Central memory CD4-positive, alpha-beta T cell (primary cell): ENCODE measurements at regions not wholly inside any gene's neighbourhood (a gene's known extent, or its start where the extent isn't known, plus 50 kb on each side); places are given as distances from the start of the nearest gene placed in this dataset.

Experiments
- DNase-seq: peaks from one replicate; pipeline ENCODE4 v3.0.0; 2022

- DNase-seq = no peak
These were observed 199.0 kb upstream of the MVB12B start for GRCh38 chr9:126127591-126127990.

DNA sequence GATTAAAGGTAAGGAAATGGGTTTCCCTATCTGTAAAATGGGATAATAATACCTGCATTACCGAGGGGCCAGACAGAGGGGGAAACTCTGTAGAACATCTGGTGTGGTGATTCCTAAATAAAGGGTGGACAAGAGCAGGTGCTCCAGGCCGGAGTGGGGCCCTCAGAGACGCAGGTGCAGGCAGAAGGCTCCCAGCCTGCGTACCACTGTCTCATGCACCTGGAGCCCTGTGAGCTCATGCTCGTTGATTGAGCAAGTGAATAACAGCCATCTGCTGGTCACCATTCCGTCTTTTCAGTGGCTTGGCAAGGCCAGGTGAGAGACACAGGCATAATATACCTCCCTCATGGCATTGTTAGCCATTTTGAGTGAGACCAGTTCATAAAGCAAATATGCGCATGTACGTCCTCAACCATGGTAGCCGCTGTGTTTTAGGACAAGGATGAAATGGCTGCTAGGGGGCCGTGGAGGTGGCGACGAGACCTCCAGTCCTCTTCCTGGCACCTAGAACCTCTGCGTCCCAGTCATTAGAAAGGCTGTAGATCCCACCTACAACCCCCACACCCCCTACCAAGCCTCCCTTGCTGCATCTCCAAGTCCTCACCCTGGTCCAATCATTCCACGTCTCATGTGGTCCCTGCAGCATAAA is 198.0 kb upstream of the MVB12B start:
- DNase-seq = no peak

GRCh38 chr9:126131066-126132010 is 195.3 kb upstream of the MVB12B start:
- no peak for DNase-seq

- DNase-seq = no peak
These were observed 193.9 kb upstream of the MVB12B start for GRCh38 chr9:126132746-126133145.

DNA sequence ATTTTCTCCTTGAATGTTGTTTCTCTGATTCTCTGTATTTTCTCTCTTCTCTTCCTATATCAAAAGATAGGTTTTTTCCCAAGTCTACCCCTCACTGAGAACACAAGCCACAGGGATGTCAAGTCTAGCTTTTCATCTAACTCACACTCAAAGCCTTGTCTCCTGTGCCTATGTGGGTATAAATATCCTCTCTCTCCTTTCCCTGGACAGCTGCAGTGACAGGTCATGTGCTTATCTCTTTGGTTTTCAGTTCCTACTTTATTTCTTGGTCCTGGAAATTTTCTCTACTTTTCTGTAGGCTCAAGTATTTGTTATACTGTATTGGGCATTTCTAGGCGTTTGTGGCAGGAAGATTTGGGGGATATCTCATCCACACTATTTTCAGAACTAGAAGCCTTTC is 182.4 kb upstream of the MVB12B start:
- DNase-seq = no peak

- DNase-seq = no peak
These were observed 181.8 kb upstream of the MVB12B start for GRCh38 chr9:126144603-126145456.

GRCh38 chr9:126145887-126146253 is 180.8 kb upstream of the MVB12B start:
- DNase-seq = no peak

- no peak for DNase-seq
These were observed 180.1 kb upstream of the MVB12B start for GRCh38 chr9:126146254-126147145.

- no peak for DNase-seq
These were observed 179.3 kb upstream of the MVB12B start for GRCh38 chr9:126147186-126147935.

DNA sequence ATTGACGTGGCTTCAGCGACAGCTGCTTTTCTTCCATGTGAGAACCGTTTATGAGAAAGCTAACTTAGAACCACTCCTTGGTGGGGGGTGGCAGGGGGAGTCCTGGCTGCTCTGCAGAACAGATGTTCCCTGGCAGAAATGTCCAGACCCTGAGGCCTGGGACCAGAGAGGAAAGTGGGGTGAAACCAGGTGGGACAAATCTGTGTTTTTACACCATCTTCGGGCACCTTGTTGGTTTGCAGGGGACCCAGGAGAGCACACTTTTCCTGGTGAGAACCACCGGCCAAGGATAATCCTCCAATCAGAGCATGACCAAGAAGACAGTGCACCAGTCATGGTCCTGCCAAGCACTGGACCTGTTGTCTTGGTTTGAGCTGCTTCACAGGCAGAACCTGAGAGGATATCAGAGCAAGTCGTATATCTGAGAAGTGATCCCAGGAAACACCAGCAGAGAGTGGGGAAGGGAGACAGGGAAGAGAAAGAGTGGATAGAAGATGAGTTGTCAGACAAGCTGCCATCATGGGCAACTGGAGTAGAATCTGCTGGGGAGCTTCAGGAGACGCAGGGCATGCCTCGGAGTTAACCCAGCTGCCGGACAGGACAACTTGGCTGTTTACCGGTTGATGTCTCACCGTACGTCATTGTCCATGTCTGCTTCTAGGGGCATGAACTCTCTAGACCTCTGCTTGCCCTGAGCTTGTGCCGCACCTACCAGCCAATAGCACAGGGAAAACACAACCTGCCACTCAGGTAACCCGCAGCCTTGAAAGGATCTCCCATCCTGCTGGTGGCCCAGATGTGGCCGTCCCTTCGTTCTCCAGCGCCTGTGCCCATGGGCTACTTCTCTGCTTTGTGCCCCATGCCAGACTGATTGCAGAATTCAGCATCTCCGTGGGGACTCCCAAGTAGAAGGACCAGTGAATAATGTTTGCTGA is 178.4 kb upstream of the MVB12B start:
- no peak for DNase-seq

- DNase-seq = no peak
These were observed 177.6 kb upstream of the MVB12B start for GRCh38 chr9:126148994-126149393.

DNA sequence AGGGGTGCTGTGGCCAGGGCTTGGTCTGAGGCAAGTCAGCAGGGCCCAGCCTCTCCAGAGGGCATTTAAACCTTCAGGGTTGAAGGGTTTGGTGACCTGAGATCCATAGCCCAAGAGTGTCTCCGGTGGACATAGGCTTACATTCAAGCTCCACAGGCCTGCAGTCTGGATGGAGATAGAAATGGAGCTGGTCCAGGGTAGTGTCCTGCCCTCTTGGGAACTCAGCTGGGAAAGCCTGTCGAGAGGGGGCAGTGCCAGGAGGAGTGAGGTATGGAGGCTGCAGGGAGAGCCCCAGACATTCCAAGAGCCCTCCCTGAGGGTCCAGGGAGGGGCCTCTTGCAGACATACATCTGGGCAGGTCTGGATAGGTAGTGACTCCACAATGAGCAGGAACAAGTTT is 177.0 kb upstream of the MVB12B start:
- DNase-seq = no peak

DNA sequence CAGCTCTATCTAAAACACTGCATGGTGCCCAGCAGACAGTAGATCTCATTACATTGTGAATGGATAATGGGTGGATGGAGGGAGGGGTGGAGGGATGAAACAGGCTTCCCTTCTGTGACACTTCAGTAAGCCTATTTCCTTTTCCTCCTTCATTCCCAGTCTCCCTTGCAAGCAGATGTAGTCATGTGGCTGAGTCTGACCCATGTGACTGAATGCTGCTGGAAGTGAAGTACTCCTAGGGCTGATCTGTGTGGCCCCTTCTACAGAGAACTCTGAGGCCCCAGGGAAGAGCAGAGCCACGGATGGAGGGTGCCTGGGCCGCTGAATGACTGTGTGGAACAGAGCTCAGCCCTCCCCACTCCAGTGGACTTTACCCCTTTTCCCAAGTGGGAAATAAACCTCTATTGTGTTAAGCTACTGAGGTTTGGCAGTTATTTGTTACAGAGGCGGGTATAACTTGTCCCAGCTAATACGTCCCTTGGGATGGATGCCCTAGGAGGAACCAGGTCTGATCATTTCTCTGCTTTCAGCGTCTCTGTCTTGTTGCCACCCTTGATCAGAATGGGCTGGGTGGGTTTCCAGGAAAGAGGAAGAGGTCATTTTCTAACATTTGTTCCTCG is 176.1 kb upstream of the MVB12B start:
- DNase-seq = no peak

- no peak for DNase-seq
These were observed 175.5 kb upstream of the MVB12B start for GRCh38 chr9:126151031-126151685.

GRCh38 chr9:126151686-126152134 is 174.9 kb upstream of the MVB12B start:
- DNase-seq = no peak

DNA sequence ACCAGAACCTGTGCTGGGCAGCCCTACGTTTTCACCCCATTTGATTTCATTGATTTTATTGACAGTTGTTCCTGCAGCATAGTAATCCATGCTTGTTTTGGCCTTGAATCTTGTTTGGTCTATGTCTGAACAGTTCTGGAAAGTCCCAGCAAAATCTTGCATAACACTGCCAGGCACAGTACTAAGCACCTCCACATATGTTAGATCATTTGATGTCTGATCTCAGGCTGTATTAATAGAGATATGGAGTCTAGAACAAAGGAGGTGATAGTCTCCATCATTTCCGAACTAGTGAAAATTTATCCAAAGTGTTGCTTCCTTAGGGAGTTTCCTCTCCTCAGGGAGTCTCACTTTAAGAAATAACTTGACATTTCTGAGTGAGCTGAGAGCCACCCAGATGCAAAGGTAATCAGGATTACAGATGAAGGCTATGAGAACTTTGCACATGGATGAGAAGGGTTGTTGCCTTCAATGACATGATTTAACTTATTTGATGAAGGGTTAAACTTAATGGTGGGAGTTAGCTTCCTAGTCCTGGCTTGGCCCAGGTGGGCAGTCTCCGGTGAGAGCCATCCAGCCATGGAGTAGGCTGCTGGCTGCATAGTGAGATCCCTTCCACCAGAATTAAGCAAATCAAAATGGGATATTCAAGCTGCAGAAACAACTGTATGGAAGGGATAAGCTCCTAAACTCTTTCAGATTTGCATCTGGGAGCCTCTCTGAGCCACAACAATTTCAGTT is 173.8 kb upstream of the MVB12B start:
- no peak for DNase-seq

DNA sequence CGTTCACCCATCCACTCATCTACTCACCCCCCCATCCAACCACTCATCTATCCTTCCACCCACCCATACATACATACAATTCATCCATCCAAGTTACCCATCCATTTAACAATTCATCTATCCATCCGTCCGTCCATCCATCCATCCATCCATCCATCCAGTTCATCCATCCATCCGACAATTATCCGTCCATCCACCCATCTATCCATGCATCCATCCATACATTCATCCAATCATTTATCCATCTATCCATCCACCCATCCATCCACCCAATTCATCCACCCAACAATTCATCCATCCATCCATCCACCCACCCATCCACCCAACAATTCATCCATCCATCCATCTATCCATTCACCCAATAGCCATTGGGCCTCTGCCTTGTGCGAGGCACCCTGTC is 173.2 kb upstream of the MVB12B start:
- DNase-seq = no peak

GRCh38 chr9:126154182-126154827 is 172.3 kb upstream of the MVB12B start:
- no peak for DNase-seq
